ENCODE measurements at regions not wholly inside any gene's neighbourhood (a gene's known extent, or its start where the extent isn't known, plus 50 kb on each side); places are given as distances from the start of the nearest gene placed in this dataset.
"Not testable (repeated sequence)": the region's sequence is repeated elsewhere in the genome, so short reads cannot be mapped to it uniquely, and the experiment has no call there.

DNA sequence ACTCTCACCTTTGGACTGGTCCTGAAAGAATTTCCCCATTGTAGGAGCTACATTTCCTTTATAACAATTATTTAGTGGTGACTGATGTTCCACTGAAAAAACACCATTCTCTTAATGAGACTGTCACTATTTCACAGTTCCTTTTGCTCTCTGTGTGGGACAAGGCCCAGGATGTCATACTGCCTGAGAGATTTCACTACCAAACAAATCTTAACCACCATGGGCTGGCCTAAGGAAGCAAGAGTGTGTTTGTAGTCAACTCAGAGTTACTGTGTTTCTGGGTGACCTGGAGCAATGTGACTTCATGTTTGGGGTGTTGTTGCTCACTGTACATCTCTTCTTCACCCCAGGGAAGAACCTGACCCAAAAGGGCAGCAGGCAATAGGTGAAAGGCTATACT is 50.1 kb upstream of the ZNF608 start:
- DNase-seq = no peak

DNA sequence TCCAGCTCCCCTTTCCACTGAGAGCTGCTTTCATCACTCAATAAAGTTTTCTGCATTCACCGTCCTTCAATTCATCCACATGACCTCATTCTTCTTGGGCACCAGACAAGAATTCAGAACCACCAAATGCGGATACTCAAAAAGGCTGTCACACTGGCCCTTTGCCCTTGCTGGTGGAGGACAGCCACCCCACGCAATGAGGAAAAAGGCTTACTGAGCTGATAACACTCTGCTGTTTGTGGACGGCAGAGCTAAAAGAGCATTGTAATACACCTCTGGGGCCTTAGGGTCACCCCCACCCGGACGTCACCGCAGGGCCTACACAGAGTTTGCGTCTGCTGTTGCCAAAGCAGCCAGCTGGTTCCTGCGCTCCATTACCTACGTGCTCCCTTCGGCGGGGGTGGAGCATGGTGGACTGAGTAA is 51.2 kb upstream of the ZNF608 start:
- DNase-seq = no peak

DNA sequence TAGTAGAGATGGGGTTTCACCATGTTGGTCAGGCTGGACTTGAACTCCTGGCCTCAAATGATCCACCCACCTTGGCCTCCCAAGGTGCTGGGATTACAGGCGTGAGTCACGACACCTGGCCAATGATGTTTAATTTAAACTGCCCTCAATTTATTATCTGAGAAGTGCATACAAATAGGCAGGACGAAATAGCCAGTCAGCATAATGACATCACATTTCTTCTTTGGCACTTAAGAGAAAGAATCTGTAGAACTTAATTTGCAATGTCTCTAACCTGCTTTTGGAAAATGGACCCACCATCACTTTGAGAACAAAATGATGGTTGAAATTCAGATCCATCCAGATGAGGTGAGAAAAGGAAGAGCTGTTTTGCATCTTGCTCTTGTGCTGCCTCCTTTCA is 52.5 kb upstream of the ZNF608 start:
- no peak for DNase-seq

DNA sequence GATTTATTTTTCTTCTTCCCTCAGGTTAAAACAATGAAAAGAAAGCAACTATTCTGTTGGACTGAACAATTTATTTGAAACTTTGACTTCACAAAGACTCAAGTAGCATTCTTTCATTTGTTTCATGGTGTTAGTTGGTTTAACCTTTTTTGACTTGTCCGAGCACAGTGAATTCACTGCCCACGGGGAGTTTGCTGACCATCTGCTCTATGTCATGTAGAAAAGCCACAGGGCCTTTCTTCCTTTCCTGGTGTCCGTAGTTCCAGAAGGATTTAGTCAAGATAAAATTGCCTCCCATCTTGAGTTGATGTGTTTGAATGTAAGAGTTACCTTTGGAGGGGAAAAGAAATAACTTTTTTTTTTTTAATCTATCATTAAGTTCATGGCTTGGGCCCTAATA is 55.1 kb upstream of the ZNF608 start:
- DNase-seq = no peak

DNA sequence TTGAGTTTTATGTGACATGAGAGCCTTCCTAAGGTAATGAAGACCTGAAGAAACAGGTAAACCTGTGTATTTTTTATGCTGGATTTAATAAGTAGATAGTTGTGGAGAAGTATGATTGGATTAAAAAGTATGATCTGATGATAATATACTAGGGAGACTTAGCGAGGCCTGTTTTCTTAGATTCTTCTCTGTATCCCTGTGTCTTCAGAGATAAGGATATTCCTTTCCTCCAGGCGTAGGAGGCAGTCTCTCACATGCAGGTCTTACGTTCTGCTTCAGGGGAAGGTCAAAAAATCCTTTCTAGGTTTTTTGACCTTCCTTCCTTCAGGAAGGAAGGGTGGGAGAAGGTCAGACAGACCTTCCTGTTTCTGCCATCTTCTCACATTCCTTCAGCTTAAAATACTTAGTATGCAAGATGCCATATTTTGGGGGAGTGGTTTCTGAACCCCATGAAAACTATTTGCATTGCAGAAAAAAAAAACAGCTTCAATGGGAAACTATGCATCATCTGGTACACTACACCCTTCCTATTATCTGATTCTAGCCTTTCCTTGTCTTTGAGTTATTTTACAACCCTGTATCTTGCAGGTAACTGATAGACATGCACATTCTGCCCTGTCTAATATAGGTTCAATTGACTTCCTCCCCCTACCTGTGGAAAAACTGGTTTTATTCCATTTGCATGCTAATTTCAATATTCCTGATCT is 57.3 kb upstream of the ZNF608 start:
- no peak for DNase-seq

DNA sequence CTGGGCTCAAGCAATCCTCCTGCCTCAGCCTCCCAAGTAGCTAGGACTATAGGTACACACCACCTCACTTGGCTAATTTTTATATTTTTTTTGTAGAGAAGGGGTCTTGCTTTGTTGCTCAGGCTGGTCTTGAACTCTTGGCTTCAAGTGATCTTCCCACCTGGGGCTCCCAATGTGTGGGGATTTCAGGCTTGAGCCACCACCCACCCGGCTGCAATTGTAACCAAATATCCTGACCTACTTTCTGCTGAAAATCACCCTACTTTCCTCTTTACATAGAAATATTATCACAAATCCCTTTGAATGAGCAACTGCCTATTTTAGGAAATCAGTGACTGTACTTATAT is 59.6 kb upstream of the ZNF608 start:
- no peak for DNase-seq

DNA sequence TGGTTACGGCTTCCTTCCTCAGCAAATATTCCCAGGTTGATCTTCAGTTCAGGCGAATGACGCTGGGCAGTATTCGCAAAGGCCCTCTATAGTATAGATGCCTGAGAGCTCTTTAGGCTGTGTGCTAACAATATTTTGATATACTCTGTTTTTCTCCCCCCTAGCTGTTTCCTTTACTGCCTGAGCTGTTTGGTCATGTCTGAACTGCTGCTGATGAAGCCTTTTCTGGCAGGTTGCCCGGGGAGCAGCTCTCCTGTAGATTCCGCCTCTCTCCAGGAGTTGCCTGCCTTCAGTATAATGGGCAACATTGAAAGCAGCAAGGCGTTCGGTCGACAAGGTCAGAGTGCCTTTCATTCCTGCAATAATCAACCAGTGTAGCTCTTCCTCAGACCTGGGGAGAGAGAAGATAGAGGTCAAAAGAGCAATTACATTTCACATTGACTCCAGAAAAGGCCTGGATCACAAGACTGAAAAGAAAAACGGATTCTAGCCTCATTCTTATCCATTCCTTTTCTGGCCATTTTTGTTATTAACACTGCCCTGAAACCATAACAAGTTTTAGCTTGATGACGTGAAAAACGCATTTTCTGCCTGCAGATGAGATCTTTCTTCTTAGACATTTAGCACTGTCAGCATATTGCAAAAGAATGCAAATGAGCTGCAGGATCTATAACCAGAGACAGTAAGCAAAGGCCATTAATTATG is 60.1 kb upstream of the ZNF608 start:
- peak; percentile 90 for DNase-seq

DNA sequence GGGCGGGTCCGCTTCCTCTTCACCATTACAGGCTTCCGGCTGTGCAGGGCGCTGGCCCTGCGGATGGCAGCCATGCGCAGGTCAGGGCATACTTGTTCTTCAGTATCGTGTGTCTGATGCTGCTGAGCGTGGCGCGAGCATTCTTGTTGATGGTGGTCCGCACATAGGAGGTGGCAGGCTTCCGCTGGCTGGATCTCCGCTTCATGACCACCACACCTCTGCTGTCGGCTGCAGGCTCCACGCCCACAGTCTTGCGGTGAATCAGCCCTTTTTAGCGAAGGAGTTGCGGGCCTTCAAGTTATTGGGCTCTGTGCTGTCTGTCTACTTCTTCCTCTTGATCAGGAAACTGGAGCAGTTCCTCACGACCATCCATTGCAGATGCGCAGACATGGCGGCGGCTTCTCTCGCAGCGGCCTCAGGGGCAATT is 62.4 kb upstream of the ZNF608 start:
- DNase-seq = no peak

DNA sequence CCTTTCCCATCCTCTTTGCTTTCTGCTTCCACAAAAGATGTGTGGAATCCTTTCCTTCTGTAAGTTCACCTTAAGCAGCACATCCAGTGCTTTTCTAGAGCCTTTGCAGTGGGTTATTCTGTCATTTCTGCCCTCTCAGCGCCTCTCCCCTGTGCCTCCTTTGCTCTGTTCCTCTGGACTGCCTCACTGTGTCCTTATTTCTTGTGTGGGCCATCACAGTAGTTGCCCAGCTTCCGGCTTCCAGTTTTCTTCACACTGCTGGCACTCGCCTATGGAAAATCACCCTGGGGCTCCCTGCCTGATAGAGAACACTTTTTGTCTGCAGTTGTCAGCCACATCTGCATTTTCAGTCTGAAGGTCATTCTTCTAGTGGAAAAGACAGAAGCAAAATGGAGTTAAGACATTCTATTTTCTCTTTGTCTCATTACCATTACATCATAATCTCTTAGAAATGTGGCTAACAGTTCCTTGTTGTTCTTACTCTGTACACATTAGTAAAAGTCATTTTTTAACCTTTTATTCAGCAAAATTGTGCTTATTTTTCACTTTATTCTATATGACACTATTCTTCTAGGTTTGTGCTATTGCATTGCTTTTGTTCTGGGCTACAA is 64.1 kb upstream of the ZNF608 start:
- DNase-seq = no peak

DNA sequence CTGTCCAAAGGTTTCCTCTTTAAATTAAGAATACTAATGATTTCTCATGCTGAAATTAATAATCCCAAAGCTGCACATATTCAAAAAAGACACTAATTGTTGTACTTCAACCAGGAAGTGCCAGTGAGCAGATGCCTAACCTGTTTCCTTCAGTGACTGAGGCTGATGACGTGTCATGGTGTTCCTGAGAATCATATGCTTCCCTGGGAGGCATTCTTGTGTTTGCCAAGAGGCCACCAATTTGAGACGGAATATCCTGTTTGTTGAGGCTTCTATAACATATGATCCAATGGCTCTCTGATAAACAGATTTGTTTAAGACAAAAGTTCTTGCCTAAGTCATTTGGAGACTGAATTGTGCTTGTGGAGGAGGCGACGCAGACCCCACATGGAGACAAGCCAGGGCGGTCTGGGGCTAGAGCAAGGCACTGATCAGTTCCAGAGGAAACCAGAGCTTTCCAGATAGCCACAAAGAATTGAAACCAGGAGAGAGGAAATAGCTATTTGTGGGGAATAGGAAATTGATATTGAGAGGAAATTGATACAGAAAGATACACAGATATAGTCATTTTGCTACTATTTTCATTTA is 66.4 kb upstream of the ZNF608 start:
- DNase-seq = no peak

DNA sequence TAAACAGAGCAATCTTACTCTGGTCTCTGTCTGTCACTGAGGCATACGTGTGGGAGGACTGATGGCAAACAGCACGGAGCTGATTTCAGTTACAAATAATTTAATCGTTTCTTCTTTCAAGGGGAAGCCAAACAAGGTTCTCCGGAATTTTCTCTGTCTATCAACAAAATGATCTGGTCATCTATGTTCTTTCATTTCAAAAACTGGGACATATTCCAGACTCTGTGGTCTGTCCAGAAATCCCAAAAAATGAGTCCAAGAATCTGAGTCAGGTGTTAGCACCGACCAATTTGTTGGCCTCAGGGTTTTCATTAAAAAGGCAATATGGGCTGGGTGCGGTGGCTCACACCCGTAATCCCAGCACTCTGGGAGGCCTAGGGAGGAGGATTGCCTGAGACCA is 69.9 kb upstream of the ZNF608 start:
- no peak for DNase-seq

DNA sequence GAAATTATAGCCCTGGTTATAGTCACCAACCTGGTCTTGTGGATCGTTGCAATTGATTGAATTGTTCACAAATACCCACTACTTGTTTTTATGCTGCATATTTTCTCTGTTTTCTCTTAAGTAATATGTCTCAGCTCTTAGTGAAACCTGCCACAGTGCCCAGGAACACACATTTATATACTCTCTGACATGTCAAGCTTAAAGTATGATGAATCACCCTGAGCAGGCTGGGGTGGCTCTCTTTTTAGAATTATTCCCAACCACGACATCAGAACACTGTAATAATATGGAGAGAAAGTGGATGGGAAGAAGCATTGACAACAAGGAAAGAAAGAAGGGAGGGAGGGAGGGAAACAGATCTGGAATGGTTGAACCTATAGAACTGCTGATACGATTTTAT is 72.8 kb upstream of the ZNF608 start:
- DNase-seq = no peak

DNA sequence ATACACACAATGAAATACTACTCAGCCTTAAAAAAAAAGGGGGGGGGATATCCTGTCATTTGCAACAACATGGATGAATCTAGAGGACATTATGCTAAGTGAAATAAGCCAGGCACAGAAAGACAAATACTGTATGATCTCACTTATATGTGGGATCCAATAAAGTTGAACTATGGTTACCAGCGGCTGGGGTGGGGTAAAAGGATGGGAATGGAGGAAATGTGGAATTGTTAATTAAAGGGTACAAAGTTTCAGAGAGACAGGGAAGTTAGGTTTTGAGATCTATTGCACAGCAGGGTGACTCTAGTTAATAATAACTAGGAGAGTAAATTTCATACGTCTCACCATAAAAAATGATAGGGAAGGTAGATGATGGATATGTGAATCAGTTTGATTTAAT is 76.2 kb upstream of the ZNF608 start:
- DNase-seq = no peak

DNA sequence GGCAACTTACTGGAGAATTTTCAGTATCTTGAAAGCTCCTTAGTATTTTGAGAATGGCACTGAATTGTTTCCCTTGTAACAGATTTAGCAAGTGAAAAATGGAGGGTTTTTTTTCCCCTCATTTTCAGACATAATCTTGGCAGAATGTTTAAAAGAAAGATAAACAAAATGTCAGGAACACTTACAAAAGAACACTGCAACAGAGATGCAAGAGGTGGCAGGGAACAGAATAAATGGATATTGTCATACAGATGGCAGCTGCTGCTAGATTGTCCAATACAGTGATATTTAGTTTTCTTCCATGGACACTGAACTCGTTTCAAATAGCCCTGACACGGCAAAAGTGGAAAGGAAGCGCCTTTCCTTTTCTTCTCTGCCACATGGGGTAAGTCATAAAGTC is 76.9 kb upstream of the ZNF608 start:
- DNase-seq = no peak

DNA sequence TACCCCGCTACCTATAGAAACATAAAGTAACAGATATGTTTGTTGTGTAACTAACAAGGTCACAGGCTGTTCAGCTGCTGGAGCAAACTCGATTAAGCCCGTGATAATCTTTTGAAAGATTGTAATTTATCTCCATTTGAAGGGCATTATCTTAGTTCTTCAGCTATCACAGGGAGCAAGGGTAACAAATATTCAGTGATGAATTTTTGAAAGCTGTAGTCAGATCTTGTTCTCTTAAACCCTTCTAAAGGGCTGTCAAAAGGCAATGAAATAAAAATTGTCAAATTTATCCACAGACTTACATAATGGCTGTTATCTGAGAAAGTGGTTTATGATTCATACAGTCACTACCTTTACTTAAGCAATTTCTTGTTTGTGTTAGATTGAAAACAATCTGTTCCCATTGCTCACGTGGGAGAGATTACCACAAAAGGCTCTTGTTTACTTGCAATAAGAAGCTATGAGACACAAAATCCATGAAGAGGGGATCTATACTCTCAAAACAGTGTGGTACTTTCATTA is 78.3 kb upstream of the ZNF608 start:
- DNase-seq = no peak

DNA sequence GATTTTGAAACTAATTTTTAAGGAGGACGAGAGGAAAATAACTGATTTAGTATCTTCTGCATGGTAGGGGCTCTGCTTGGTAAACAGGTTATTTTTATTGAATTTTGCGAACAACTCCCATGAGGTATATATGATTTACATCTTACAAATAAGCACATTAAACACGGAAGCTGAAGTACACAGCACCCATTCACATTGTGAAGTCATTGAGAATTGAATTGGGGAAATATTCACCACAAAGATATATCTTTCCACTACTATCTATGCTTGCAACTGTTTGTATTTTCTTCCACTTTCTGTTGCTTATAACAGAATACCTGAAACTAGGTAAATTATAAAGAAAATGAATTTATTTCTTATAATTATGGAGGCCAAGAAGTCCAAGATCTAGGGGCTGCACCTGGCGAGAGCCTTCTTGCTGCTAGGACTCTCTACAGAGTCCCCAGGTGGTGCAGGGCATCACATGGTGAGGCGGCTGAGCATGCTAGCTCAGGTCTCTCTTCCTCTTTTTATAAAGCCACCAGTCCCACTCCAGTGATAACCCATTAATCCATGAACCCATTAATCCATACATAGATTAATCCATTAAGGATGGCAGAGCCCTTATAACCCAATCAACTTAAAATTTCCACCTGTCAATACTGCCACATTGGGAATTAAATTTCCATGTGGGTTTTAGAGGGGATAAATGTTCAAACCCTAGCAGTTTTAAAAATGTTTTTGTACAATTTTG is 79.0 kb upstream of the ZNF608 start:
- no peak for DNase-seq

DNA sequence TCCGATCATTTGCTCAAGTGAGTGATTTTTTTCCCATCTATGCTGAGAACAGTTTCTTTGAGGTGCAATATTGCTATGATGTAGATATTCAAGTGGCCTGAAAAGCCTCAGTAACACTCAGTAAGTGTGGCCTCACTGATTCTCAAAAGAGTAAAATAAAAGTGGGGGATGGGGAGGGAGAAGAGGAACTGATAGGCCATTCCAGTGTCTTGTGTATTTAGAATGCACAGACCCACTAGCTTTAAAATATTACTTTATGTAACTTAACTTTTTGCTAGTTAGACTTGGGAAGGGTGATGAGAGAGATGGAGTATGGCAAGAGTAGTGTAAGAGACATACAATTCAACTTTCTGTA is 79.5 kb upstream of the ZNF608 start:
- DNase-seq = no peak

DNA sequence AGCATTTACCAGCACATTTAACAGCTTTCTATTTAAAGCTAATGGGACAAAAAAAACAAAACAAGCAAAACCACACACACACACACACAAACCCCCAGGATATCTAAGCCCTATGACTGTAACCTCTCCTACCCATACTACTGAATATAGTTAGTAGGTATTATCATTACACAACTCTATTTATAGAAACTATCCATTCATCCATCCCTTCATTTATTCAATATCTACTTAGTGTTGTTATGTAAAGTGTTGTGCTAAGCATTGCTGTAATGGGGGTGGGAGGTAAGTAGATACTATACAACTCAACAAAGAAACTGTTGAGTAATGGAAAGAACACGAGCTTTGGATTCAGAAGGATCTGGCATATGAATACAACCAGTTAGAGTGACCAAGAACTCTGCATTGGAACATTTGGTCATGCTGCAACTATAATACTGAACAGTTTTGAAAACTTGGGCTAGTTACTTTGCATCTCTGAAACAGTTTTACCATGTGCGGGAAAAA is 82.3 kb upstream of the ZNF608 start:
- DNase-seq = no peak

DNA sequence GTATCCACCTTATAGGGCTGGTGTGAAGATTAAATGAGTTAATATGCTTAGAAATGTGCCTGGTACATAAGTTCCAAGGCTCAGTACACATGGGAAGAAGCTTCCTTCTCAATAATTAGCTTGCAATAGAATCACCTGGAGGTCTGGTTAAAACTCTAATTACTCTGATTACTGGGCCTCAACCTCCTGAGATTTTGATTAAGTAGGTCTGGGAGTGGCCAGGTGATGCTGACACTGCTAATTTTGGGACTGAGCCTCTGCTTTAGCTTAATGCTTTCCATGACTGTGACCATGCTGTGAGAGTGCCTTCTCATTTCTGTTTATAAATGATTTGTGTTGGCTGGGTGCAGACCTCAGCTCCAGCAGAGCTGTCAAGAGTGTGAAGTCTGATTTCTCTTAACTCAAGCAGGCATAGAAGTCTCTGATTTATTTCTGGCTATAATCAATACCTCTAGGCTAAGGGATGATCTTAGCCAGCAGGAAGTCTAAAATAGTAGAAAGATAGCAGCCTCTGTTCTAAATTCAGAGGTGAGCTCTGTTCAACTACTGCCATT is 85.3 kb upstream of the ZNF608 start:
- no peak for DNase-seq

DNA sequence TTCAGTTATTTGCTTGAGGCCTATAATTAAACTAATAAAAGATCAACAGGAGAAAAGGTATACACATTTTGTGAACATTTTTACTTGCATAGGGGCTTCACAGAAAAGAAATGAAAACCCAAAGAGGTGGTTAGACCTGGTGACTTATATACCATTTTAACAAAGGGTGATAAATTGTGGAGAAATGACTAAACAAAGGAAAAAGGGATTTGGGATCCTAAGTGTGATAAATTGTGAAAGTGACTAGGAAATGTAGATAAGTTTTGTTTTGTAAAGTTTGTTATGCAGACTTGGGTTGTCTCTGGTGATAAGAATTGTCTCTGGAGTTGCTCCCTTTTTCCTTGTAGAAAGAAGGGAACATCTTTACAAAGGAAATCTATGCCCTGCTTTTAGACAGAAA is 86.1 kb upstream of the ZNF608 start:
- no peak for DNase-seq

DNA sequence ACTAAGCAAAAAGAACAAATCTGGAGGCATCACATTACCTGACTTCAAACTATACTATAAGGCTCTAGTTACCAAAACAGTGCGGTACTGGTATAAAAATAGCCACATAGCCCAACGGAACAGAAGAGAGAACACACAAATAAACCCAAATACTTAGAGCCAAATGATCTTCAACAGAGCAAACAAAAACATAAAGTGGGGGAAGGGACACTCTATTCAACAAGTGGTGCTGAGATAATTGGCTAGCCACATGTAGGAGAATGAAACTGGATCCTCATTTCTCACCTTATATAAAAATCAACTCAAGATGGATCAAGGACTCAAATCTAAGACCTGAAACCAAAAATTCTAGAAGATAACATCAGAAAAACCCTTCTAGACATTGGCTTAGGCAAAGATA is 89.9 kb upstream of the ZNF608 start:
- not testable (repeated sequence) for DNase-seq

DNA sequence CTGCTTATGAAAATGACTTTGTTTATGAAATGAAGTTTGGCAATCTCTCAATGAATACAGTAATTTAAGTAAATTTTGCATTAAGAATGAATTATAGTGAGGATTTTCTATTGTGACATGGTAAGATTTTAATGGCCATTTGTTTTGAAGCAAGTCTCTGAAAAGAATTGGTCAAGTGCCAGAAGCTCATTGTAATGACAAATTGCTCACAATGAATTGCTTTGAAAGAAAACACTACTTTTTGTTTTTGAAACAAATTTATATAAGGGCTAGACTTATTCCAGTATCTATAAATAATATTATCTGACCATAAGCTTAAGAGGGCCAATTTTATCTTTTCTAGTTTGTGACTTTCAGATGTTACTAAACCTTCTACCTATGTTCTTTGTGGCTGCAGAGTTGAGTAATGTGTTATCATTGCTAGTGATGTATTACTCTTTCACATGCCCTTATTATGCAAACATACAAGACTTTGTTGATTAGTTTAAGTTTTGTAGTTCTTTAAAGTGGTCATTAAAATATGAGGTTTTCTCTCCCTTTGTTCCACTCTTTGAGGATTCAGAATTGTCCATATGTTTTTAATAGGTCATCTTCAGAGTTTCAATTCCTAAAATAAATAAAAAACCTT is 93.0 kb upstream of the ZNF608 start:
- DNase-seq = no peak

All from NCI-H2081 treated with DMSO at 0.1 percent for 48 hours (cell line).